Nephron progenitor cell (in vitro differentiated cells): ENCODE measurements at regions not wholly inside any gene's neighbourhood (a gene's known extent, or its start where the extent isn't known, plus 50 kb on each side); places are given as distances from the start of the nearest gene placed in this dataset.

ENCODE experiments used
- DNase-seq: peaks from one replicate; pipeline ENCODE4 v3.0.0; 2021
- H3K27ac Mint-ChIP-seq: 2 replicates; pipeline ENCODE4 v1.8.0; 2021; ENCODE audit warnings: mild to moderate bottlenecking, moderate library complexity, mixed read lengths
- H3K27me3 Mint-ChIP-seq: 2 replicates; pipeline ENCODE4 v1.8.0; 2021; ENCODE audit warnings: mild to moderate bottlenecking, low read depth, mixed read lengths; ENCODE audit not compliant: poor library complexity
- H3K36me3 Mint-ChIP-seq: 2 replicates; pipeline ENCODE4 v1.8.0; 2021; ENCODE audit warnings: low read depth, mixed read lengths
- H3K4me1 Mint-ChIP-seq: 2 replicates; pipeline ENCODE4 v1.8.0; 2021; ENCODE audit warnings: mixed read lengths
- H3K4me3 Mint-ChIP-seq: 2 replicates; pipeline ENCODE4 v1.8.0; 2021; ENCODE audit warnings: mild to moderate bottlenecking, moderate library complexity, mixed read lengths
- H3K9me3 Mint-ChIP-seq: 2 replicates; pipeline ENCODE4 v1.8.0; 2021; ENCODE audit warnings: mild to moderate bottlenecking, moderate library complexity, mixed read lengths
- CTCF ChIP-seq: fragments of 200-600 bp; sonication (generic); IDR thresholded peaks from 2 replicates; pipeline ENCODE4 v1.5.0; 2021; ENCODE audit warnings: antibody characterized with exemption

- Mint-ChIP-seq H3K4me1 (no peaks in the 10 kb centered on the region), H3K4me3 (no peak overlapping the region), H3K36me3 (peaks cover 6% of the 10 kb centered on the region), H3K27ac (no peak overlapping the region), H3K9me3 (peaks cover 26% of the 10 kb centered on the region), H3K27me3 (peaks cover 10% of the 10 kb centered on the region)
- DNase-seq: no peak
- no peak for TF ChIP-seq CTCF
Measured at GRCh38 chr2:60226943-60227342, 326.5 kb downstream of the BCL11A start.

- Mint-ChIP-seq H3K27me3 (peaks cover 12% of the 10 kb centered on the region), H3K36me3 (no peaks in the 10 kb centered on the region), H3K9me3 (peaks cover 18% of the 10 kb centered on the region), H3K4me3 (no peak overlapping the region), H3K27ac (no peak overlapping the region), H3K4me1 (no peaks in the 10 kb centered on the region)
- no peak for DNase-seq
- no peak for TF ChIP-seq CTCF
Measured at GRCh38 chr2:60226191-60226590, 327.3 kb downstream of the BCL11A start.

GRCh38 chr2:60223859-60224258 is 329.6 kb downstream of the BCL11A start:
- H3K27me3 Mint-ChIP-seq: peaks cover 24% of the 10 kb centered on the region
- H3K9me3 Mint-ChIP-seq: peaks cover 4% of the 10 kb centered on the region
- H3K27ac Mint-ChIP-seq: no peak overlapping the region
- H3K4me3 Mint-ChIP-seq: no peak overlapping the region
- H3K36me3 Mint-ChIP-seq: no peaks in the 10 kb centered on the region
- no peak for TF ChIP-seq CTCF
- no peaks in the 10 kb centered on the region for H3K4me1 Mint-ChIP-seq
- no peak for DNase-seq

- H3K4me1 Mint-ChIP-seq: peaks cover 5% of the 10 kb centered on the region
Measured at GRCh38 chr2:60221098-60221497, 332.4 kb downstream of the BCL11A start.

GRCh38 chr2:60219536-60219935 is 333.9 kb downstream of the BCL11A start:
- no peak for DNase-seq

More at GRCh38 chr2:60221098-60221497, 332.4 kb downstream of the BCL11A start:
- no peaks in the 10 kb centered on the region for H3K9me3 Mint-ChIP-seq
- no peak overlapping the region for H3K27ac Mint-ChIP-seq
- no peak for TF ChIP-seq CTCF
- no peak overlapping the region for H3K4me3 Mint-ChIP-seq
- DNase-seq: no peak
- no peaks in the 10 kb centered on the region for H3K36me3 Mint-ChIP-seq
- peaks cover 45% of the 10 kb centered on the region for H3K27me3 Mint-ChIP-seq

More at GRCh38 chr2:60219536-60219935, 333.9 kb downstream of the BCL11A start:
- Mint-ChIP-seq H3K27ac (no peak overlapping the region), H3K4me1 (peaks cover 21% of the 10 kb centered on the region), H3K27me3 (peaks cover 38% of the 10 kb centered on the region), H3K9me3 (no peaks in the 10 kb centered on the region), H3K36me3 (no peaks in the 10 kb centered on the region), H3K4me3 (no peak overlapping the region)
- no peak for TF ChIP-seq CTCF
